ENCODE measurements at regions not wholly inside any gene's neighbourhood (a gene's known extent, or its start where the extent isn't known, plus 50 kb on each side); places are given as distances from the start of the nearest gene placed in this dataset.
"Not testable (repeated sequence)": the region's sequence is repeated elsewhere in the genome, so short reads cannot be mapped to it uniquely, and the experiment has no call there.

- DNase-seq (ENCODE audit: low spot score): no peak
These were observed 108.5 kb upstream of the SPACA7 start for GRCh38 chr13:112267660-112268059.

DNA sequence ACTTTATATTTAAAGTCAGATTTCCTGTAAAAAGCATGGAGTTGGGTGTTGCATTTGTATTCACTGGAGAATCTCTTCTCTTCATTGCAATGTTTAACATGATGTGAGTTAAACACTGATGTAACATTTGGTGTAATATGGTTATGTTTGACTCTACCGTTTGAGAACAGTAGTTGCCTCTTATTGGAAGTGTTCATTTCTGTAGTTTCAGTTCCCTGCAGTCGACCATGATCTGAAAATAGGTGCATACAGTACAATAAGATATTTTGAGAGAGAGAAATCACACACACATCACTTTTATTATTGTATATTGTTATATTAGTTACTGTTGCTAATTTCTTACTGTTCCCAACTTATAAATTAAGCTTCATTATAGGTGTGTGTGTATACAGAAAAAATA, 105.2 kb upstream of the SPACA7 start:
- no peak for DNase-seq (ENCODE audit: low spot score)

- not testable (repeated sequence) for DNase-seq (ENCODE audit: low spot score)
These were observed 89.4 kb upstream of the SPACA7 start for GRCh38 chr13:112286733-112287132.

DNA sequence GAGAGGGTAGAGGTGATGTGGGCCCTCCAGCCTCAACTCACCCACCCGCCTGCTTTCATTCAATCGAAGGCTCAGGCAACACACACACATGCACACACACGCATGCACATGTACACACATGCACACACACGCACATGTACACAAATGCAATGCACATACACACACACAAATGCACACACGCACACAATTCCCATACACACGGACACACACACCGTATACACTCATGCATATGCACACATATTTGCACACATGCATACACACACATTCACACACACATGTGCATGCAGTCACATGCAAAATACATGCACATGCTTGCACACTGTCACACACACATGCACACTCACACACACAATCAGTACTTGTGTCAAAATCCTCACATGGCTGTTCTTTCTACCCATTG, 55.9 kb upstream of the SPACA7 start:
- no peak for DNase-seq (ENCODE audit: low spot score)

DNA sequence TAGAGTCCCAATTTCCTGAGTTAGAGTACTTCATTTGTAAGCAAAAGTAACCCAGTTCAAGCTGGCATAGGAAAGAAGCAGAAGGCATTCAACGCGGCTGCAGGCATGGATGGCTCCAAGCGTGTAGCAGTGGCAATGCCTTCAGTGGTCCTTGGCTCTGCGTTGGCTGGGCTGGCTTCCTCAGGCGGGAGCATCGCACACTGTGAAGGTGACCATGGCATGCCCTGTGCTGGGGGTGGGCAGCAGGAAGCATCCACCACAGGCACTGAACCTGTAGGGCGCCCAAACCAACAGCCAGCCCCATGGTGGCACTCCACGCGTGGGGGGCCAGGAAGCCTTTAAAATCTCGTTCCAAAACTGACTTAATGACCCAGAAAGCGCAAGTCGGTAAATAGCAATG, 53.6 kb upstream of the SPACA7 start:
- no peak for DNase-seq (ENCODE audit: low spot score)

- no peak for DNase-seq (ENCODE audit: low spot score)
These were observed 52.0 kb upstream of the SPACA7 start for GRCh38 chr13:112324116-112324515.

DNA sequence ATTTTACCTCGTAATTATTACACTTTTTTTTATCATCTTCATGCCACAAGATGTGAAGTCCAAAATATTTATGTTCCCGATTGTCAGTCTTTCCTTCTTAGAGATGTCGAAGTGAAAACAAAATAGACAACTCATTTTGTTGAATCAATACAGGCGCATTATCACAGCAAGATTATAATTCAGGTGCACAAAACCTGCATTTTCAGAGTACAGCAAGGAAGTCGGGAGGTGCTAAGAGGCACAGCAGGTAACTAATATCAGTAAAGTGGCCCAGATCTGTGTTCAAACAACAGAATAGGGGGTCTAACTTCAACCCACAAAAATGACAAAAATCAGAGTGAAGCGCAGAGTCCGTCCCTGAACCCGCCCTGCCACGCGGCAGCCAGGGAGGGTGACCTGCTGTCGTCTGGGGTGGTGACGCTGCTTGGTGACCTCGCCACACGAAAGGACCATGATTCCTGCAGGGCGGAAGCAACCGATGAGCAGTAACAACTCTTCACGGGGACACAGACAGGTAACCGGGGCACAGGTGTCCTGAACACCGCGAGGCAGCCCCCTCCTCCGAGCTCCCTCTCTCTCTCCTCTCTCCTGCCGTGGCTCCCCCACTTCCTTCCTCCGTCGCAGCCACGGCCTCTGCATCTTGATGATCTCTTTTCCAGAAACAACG, 50.9 kb upstream of the SPACA7 start:
- no peak for DNase-seq (ENCODE audit: low spot score)

GRCh38 chr13:112325920-112326645, 50.1 kb upstream of the SPACA7 start:
- peak; percentile 9 for DNase-seq (ENCODE audit: low spot score)

Measured in SW480 (cell line).